ENCODE measurements at regions not wholly inside any gene's neighbourhood (a gene's known extent, or its start where the extent isn't known, plus 50 kb on each side); places are given as distances from the start of the nearest gene placed in this dataset.

DNA sequence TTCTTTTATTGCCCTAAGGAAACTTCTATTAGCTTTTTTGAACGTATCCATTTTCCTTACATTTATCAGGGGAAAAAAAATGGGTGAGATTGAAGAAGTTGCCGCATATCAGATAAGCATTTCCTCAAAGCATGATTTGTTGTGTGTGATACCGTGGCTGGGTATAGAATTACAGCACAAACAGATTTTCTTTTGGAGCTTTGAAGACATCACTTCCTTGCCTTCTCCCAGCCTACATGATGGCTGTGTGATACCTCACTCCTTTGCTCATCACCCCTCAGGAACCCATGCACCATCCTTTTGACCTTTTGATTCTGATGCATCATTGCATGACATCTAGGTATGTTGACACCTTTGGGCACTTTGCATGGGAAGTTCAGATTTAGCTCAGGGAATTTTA lies 1155.3 kb downstream of the BRD1 start:
- no peak for DNase-seq (ENCODE audit: low read depth)

DNA sequence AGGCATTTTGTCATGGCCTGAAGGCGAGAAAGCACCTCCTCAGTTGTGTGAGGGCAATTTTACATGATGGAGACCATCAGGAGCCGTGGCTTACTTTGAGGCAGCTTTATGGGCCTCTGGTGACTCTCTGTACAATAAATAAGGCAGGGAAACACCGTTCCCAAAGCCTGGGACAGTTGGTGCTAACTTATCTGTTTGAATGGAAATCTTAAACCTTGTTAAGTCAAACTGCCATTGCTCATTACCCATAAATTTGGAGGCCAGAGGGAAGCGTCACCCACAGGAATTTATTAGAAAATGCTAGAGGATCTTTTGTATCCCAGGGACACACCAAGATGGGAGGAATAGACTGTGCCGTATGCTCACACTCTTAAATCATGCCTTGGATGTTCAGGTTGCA lies 1156.9 kb downstream of the BRD1 start:
- DNase-seq (ENCODE audit: low read depth), result no peak

DNA sequence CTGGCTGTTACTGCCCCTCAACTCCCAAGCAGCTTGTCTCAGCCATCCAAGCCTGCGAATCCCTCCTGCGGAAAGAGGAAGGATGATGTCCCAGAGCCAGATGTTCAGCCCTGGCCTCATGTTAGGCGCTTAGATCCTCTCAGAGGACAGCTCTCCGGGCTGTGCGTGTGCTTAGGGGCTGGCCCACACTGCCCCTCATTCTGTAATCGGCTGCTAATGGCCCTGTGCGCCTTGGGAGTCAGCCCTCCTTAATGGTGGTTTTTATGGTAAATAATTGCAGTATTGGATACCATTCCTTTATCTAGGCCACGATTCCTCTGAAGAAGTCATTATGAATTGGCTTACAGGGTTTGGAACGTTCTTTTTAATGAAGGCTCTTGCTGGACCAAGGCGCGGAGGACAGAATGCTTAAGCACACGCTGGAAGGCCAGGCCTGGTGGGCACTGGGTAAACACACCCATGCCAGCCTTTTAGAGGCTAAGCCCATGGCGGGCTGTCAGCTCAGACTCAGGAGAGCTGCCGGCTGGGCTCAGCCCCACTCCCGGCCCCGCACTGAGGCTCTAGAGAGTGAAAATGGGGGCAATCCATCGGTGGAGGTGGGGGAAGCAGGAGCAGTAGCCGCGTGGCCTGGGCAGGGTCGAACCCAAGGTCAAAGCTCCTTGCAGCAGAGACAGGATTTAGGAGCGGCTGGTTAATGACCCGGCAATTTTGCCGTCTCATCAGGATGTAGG lies 1157.5 kb downstream of the BRD1 start:
- no peak for DNase-seq (ENCODE audit: low read depth)

DNA sequence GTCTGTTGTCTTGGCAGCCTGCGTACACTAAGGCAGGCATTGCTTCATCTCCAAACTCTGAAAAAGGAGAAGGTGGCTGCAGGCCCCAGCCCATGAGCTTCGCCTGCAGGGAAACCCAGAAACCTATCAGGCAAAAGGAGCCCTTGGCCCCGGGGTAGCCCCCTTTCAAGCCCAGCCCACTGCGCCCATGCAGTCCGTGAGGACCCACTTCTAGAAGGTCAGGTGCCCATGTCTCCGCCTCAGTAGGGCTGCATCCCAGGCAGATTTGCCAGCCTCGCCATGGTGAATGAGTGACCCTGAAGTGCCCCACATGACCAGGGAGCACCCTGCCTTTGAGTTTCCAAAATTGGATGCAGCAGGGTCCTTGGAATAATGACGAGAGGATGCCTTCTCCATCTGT lies 1158.4 kb downstream of the BRD1 start:
- no peak for DNase-seq (ENCODE audit: low read depth)

DNA sequence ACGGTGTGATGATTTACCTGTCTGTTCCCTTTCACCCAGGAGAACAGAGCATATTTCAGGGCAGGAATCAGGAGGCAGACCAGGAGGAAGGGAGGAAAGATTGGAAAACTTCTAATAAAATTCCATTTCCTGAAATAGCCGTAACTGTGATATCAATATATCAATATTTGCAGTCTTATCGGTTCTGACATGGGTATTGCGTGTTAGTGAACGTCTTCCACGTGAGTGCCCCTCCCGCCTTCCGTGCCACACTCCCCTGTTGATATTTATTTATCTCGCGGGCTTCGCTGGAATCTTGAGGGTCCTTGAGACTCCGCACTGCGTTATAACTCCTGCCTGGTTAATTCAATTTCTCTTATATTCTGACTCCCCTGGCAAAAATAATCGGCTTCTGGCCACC lies 1160.4 kb downstream of the BRD1 start:
- no peak for DNase-seq (ENCODE audit: low read depth)

DNA sequence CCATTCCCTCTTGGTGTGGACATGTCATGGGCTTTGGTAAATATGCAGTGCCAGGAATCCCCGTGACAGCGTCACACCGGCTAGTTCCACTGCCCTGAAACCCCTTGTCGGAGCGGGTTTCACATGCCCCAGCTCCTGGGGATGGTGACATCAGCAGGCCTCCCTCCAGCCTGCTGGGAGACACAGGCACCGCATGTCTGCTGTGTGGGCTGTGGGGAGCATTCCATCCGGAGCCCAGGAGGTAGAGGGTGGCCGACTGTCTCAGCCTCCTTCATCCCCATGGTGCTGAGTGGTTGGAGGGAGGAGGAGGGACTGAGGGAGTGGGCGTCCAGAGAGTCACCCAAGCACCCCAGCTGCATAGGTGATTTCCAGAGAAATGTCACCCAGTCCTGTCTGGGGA lies 1161.1 kb downstream of the BRD1 start:
- no peak for DNase-seq (ENCODE audit: low read depth)

DNA sequence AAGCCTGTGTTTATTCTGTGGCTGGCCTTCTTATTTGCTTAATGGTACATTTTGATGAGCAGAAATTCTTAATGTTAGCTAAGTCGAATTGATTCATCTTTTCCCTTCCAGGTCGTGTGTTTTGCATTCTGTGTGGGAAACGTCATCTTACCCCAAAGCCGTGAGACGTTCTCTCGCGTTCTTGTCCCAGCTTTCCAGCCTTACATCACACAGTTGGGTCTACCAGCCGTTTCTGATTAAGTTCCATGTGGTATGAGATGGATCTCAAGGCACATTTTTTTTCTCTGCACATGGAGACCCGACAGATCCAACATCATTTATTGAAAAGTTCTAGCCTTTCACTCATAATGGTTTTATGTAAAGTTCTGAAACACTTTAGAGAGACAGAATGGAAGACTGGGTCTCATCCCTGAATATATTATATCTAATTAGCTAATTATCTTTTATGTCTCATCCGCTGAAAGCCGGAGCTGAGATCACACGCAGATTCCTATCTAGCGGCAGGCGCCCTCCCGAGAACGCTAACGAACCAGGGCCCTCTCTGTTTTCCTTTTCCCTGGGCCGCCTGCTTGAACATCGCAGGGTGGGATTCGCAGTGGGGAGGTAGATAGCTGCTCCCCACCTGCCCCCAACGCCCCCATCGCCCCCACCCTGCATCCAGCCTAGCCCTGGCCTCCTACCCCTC lies 1162.2 kb downstream of the BRD1 start:
- DNase-seq (ENCODE audit: low read depth), result peak; percentile 71

DNA sequence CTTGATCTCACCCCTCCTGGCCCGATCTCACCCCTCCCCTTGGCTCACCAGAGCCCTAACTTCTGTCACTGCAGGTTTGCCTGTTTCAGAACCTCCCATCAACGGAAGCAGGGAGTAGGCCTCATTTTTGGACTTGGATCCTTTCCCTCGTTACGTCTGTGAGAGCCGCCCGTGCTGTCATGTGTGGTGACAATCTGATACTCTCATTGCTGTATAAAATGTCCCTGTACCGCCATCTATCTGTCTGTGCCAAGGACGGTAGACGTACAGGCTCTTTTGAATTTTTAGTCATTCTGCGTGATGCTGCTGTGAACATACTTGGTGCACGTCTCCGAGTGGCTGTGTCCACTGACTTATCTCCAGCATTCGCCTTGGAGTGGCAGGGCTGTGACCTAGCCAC lies 1163.1 kb downstream of the BRD1 start:
- no peak for DNase-seq (ENCODE audit: low read depth)

DNA sequence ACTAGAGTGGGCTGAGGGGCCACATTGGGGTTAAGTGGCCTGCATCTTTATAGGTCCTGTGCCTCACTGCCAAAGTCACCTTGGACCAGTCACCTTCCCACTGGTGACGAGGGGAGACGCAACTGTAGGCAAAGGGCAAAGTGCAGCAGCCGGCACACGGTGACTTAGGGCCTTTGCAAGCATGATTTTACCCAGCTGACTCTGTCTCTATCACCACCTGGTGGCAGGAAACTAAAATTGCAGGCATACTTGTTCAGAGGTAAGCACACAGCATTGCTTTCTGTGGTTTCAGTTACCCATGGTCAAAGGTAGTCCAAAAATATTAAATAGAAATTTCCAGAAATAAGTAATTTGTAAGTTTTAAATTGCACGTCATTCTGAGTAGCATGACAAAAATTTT lies 1164.4 kb downstream of the BRD1 start:
- DNase-seq (ENCODE audit: low read depth), result no peak

DNA sequence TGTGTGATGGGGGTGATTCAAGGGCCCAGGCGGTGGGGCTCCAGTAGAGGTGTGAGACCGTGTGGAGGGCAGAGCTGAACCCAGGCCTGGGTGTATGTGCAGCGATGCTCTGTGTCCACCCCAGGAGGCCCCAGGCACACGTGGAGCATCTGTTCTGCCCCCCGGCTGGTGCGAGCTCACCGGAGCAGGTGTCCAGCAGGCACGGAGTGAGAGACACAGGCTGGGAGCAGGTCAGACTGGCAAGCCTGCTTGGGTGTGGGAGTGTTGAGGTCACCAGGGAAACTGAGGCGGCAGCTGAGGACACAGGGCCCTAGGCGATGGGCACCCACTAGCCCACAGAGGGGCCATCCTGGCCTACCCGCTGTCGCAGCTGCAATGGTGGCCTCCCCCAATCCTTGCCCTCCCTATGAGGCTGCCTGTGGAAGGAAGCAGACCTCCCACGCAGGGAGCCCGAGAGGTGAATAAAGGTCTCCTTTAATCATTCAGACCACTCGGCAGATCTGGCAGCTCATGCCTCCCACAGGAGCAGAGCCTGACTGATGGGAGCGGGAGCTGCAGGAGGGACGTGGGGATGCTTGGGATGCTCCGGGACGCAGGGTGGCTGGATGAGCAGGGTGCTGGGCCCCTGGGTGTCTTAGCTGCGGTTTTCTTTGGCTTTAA lies 1165.1 kb downstream of the BRD1 start:
- DNase-seq (ENCODE audit: low read depth), result no peak

DNA sequence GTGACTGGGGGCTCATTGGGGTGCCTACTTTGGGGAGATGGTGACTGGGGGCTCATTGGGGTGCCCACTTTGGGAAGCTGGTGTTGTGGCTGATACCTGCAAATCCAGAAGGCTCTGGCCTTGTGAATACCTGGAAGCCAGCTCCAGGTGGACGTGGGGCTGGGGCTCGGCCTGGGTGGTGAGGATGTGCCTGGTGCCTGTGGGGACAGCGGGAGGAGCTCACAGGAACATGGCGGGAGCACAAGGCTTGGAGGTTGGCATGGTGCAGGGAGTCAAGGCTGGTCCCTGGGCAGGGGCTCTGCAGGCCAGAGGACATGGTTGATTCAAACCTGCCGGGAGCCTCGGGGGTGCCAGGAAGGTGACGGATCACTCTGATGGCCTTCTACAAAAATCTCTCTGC lies 1165.7 kb downstream of the BRD1 start:
- DNase-seq (ENCODE audit: low read depth), result no peak

DNA sequence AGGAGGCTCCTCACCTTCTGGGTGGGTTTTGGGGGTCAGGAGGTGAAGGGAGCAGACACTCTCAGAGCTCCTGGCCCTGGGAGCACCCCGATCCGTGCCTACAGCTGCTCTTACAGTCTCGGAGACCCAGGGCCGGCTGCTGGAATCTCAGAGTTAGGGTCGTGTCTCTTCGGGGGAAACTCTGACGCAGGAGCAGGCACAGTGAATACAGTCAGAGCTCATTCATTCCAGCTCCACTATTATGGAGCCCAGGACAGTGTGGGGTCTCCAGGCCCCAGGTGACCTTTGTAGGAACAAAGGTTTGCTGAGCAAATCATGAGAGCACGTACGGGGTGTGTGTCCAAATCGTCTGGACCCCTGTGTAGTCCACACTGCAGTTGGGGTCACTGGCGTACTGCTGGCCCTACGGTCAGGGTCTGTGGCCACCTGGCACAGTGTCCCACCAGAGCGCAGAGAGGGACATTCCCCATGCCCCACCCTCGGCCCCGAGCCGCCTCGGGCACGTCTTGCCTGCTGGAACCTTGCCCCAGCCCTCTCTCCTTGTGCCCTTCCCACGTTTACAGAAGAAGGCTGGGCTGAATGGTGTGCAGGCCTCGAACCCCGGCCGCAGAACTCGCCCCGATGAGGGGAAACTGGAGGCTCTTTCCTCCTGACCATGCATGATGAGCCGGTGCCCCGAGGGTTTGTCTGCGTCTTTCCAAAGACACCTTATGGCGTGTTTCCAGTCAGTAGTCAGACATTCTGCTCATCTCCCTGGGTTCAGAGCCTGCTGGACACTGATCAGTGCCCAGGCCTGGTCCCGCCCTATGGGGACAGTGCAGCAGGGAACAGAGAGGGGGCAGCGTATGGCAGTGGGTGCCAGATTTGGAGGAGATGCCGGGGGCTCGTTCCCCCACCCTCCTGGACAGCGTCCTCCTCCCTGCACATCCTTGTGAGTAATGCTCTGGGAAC lies 1166.6 kb downstream of the BRD1 start:
- DNase-seq (ENCODE audit: low read depth), result no peak

DNA sequence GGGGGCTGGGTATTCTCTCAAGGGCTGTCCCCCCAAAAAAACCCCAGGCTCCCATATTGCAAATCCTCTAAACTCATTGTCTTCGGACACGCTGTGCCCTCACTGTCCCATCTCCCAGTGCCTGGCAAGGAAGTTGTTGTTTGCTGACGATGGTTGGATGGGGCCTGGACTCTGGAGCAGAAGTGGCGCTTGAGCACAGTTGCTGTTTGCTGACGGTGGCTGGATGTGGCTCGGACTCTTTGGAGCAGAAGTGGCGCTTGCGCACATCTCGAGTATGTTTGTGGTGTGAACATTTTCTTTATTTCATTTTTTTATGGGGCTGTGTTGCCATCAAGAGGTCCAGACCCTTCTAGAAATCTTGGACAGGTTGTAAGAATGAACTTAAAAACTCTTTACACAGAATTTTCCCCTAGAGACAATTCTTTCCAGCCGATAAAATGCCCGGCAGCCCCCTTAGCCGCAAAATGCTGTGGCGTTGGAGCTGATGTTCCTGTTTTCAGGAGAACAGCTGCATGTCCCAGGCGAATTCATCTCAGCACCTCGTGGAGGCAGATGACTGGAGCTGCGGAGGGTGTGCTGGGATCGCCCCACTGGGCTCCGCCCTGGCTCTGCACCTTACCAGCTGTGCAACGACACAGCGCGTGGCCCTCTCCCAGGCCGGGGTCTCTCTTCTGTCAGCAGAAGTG lies 1167.4 kb downstream of the BRD1 start:
- DNase-seq (ENCODE audit: low read depth), result no peak

DNA sequence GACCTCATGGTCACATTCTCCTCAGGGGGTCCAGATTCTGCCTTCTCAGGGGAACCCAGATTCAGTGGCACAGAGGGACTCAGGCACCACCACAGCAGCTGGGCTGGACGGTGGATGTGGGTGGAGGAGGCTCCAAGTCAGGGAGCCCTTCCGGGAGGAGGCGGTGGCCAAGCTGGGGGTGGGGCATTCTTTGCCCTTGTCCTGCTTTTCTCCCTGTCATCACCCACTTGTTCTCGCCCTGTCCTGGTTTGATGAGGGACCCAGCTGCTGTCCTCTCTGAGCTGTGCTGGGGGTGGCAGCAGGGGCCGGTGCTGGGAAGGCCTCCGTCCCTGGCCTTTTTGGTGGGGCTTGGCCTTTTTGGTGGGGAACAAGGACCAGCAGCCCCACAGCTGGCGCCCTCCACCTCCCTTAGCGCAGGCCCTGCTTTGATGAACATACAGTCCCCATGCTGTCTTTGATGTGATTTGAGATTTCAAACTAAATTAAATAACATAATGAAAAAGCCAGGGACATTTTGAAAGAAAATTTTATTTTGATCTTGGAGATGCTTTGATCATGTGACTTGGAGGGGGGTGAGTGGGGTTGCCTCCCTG lies 1168.2 kb downstream of the BRD1 start:
- no peak for DNase-seq (ENCODE audit: low read depth)

DNA sequence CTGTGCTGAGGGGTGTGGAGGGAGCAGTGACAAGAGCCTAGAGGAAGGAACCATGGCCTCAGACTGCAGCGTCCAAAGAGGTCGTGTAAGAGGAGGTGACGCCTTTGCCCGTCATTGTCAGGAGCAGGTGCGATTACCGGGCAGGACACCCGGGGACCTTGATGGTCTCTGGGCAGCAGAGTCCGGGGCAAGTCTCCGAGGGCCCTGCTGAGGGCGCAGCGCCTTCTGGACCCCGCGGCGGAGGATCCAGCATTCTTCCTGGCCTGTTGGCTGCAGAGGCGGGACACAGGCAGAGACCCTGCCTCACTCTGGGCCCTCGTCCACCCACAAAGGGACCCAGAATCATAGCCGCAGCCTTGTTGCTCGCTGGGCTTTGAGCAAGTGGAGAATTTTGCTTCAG lies 1168.8 kb downstream of the BRD1 start:
- DNase-seq (ENCODE audit: low read depth), result no peak

DNA sequence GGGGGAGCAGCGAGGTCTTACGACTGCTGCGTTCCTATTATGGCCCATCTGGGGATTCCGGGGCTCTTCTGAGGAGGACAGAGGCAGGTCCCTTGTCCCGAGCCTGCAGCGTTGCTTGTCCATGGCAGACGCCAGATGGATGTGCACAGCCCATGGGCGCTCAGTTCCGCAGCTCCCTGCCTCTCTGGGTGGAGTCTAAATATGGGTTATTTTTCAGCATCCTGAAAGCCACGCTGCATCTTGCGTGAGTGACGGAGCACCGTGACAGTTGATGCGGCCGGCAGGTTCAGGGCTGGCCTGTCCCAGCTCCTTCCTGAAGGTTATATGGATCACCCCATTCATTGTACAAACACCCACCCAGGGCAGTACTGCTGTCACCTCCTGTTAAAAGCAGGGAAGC lies 1169.4 kb downstream of the BRD1 start:
- DNase-seq (ENCODE audit: low read depth), result no peak

DNA sequence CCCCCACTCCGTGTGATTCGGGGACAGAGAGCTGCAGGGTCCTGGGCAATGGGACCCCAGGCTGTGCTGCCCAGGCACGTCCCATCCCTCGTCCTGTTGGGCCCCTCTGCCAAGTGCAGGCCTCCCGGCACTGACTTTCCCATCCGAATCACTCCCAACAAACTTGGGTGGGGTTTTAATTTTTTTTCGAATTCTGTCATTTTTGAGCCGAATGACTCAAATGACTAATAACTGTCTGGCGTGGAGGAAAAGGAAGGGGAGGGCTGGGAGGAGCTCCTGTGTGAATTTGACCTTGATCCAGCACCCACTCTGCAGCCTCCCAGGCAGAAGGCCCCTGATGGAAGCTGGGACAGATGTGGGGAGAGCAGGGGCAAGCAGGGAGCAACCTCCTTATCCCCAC lies 1173.2 kb downstream of the BRD1 start:
- DNase-seq (ENCODE audit: low read depth), result no peak

DNA sequence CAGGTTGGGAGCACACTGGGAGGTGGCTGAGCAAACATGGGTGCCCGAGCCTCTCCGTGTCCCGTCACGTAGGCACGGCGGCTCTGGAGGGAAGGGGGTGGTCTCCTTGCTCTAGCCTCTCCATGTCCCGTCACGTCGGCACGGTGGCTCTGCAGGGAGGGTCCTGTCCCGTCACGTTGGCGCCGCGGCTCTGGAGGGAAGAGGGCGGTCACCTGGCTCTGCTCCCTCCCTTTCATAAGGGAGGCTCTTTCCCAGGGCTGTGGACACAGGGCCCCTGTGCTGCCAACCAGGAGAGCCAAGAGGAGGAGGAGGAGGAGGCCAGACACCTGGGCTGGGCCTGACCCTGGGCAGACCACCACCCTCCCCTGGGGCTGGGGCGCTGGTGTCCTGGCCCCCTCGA lies 1173.7 kb downstream of the BRD1 start:
- no peak for DNase-seq (ENCODE audit: low read depth)

DNA sequence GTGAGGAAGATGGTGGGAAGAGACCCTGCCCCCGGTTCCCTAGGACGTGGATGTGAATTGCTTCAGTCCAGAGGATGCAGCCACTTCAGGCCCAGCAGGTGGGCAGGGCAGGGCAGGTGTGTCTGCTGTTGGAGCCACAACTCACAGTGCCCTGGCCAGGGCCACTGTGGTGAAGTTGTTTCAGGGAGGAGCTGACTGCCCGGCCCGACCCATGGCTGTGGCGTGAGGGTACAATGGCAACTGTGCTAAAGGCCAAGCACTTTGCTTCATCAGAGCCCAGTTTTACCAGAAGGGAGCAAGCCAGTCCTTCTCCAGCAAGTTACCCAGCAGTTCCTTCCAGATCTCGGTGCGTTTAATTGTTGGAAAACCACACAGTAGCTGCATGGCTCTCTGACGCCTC lies 1174.4 kb downstream of the BRD1 start:
- no peak for DNase-seq (ENCODE audit: low read depth)

DNA sequence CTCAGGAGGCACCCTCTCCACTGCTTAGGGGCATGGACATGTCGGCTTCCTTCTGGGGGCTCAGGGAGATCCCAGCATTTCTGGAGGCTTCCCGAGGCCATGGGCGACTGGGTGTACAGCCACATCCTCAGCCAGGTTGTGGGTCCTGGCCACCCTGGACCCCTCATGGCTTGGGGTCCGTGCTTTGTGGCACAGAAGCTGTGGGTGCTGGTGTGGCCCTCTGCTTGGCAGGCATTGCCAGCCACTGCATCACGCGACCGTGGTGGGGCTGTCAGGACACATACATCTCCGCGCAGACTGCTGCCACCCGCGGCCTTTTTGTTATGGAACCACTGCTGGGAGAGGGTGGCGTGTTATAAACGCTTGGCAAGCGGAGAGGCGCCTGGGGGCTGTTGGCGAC lies 1174.9 kb downstream of the BRD1 start:
- no peak for DNase-seq (ENCODE audit: low read depth)

DNA sequence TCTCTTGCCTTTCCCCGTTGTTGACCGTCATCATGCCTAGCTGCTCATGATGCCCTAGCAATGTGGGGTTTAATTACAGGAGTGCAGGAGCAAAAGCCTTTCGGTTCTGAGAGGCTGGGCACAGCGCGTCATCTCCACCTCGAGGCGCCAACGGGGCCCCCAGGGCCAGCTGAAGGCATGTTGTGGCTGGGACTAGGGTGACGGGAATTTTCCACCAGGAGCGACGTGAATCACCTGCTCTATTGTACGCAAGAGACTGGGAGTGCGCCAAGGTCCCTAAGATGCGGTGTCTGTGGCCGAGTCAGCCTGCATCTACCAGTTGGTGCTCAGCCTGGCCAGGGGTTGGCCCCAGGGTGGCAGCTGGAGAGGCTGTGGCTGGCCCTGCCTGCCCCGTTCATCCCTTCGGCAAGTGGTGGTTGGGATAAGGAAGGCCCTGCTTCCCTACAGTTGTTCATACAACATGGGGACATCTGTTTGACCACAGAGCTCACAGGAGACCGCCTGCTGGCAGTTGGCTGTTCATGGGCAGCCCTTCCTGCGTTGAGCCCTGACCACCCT lies 1175.6 kb downstream of the BRD1 start:
- no peak for DNase-seq (ENCODE audit: low read depth)

Data from GM04503 (cell line).